Stomach (tissue), 8 donors: ENCODE measurements at regions not wholly inside any gene's neighbourhood (a gene's known extent, or its start where the extent isn't known, plus 50 kb on each side); places are given as distances from the start of the nearest gene placed in this dataset.

Source experiments
- DNase-seq, 2 donors: peaks; one replicate each; pipeline versions ENCODE4 v3.0.0 to v3.0.0-alpha.2; 2013 to 2019
- H3K27ac ChIP-seq, 5 donors: fragments of 200-600 bp in 4 of 5; sonication (generic) in 4 of 5; one replicate each; pipeline ENCODE4 v1.5.1; 2013 to 2019; ENCODE audit warnings: mild to moderate bottlenecking in 1 of 5, moderate library complexity in 1 of 5
- H3K27me3 ChIP-seq, 3 donors: fragments of 200-600 bp; sonication (generic); one replicate each; pipeline ENCODE4 v1.5.1; 2017 to 2019; ENCODE audit warnings: mixed run types in 1 of 3
- H3K36me3 ChIP-seq, 4 donors: fragments of 200-600 bp; sonication (generic); 1 replicate in 3 of 4; 2 replicates in 1 of 4; pipeline ENCODE4 v1.5.1; 2016 to 2019
- H3K4me1 ChIP-seq, 4 donors: fragments of 200-600 bp; sonication (generic); one replicate each; pipeline ENCODE4 v1.5.1; 2016 to 2019
- H3K4me3 ChIP-seq, 4 donors: fragments of 200-600 bp; sonication (generic) in 3 of 4; one replicate each; pipeline ENCODE4 v1.5.1; 2016 to 2019; ENCODE audit warnings: mild to moderate bottlenecking in 1 of 4
- H3K9me3 ChIP-seq, 4 donors: fragments of 200-600 bp; sonication (generic); one replicate each; pipeline ENCODE4 v1.5.1; 2016 to 2019
- EP300 ChIP-seq: sonication (generic); formaldehyde crosslinking; IDR thresholded peaks from one replicate; pipeline ENCODE4 v1.6.1; 2017; ENCODE audit warnings: antibody characterized with exemption
- POLR2A ChIP-seq, 4 donors: fragments of 450-650 bp; IDR thresholded peaks; one replicate each; pipeline ENCODE4 v1.6.1; 2016; ENCODE audit warnings: antibody characterized with exemption in 4 of 4, control low read depth in 2 of 4, mild to moderate bottlenecking in 1 of 4, moderate library complexity in 1 of 4
- POLR2AphosphoS5 ChIP-seq, 3 donors: sonication (generic); formaldehyde crosslinking; IDR thresholded peaks; one replicate each; pipeline ENCODE4 v1.6.1; 2016; ENCODE audit warnings: antibody characterized with exemption in 3 of 3
- WGBS, 5 donors: extraction: QIAGEN DNeasy Blood & Tissue Kit in 3 of 5; methylation state at CpG; one replicate each; pipeline versions ENCODE4 v1.1.5 to v1.1.7; 2013 to 2018; 5-methylcytosine and 5-hydroxymethylcytosine counted together
- intact Hi-C: fragments of 100-400 bp; cut with DNase I; formaldehyde crosslinking; loops from one replicate; pipeline ENCODE4 v1.15.1; 2023; ENCODE audit warnings: low total_unique reads
- TF ChIP-seq, protein P1 (sequence below), 7 experiments: fragments of 450-650 bp in 4 of 7; fragments of 200-600 bp in 3 of 7; sonication (generic) in 3 of 7; IDR thresholded peaks; one replicate each; pipeline ENCODE4 v1.5.1; 2016 to 2019; ENCODE audit warnings: antibody characterized with exemption in 7 of 7, control low read depth in 2 of 7, mild to moderate bottlenecking in 1 of 7
- donor health status: healthy with polysubstance abuse.
- donor health status: Bipolar disorder and iron deficiency.
- donor health status: healthy.

DNA sequence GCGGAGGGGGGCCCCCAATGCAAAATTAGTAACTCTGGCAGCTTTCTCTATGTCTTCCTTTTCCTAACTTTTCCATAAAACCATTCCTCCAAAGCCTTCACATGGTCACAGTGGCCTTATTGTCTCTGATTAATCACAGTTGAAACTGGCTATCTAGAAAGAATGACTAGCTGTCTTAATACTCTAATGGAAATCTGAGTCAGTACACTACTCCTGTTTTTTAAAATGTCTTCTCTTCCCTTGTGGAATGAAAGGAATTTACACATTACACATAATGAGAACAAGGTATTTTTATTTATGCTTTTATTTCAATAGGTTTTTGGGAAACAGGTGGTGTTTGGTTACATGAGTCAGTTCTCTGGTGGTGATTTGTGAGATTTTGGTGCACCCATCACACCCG lies 66.3 kb upstream of the PUDP start:
- Histone ChIP-seq H3K4me3 (no peak overlapping the region), H3K27me3 (no peaks in the 10 kb centered on the region), H3K27ac (no peak overlapping the region), H3K4me1 (no peaks in the 10 kb centered on the region), H3K36me3 (no peaks in the 10 kb centered on the region), H3K9me3 (no peaks in the 10 kb centered on the region)
- no peak for DNase-seq
- TF ChIP-seq, protein P1, sequence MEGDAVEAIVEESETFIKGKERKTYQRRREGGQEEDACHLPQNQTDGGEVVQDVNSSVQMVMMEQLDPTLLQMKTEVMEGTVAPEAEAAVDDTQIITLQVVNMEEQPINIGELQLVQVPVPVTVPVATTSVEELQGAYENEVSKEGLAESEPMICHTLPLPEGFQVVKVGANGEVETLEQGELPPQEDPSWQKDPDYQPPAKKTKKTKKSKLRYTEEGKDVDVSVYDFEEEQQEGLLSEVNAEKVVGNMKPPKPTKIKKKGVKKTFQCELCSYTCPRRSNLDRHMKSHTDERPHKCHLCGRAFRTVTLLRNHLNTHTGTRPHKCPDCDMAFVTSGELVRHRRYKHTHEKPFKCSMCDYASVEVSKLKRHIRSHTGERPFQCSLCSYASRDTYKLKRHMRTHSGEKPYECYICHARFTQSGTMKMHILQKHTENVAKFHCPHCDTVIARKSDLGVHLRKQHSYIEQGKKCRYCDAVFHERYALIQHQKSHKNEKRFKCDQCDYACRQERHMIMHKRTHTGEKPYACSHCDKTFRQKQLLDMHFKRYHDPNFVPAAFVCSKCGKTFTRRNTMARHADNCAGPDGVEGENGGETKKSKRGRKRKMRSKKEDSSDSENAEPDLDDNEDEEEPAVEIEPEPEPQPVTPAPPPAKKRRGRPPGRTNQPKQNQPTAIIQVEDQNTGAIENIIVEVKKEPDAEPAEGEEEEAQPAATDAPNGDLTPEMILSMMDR (IDR thresholded peaks at IDR 0.05), result no peak
- TF ChIP-seq EP300, result no peak
- TF ChIP-seq POLR2AphosphoS5 (IDR thresholded peaks at IDR 0.05), result no peak
- no peak for TF ChIP-seq POLR2A (IDR thresholded peaks at IDR 0.05)
- WGBS, 5 donors, result 78 to 93% (median 93%) methylated on average over 2 of the region's 2 CpGs
- intact Hi-C loops, result no loop called here

DNA sequence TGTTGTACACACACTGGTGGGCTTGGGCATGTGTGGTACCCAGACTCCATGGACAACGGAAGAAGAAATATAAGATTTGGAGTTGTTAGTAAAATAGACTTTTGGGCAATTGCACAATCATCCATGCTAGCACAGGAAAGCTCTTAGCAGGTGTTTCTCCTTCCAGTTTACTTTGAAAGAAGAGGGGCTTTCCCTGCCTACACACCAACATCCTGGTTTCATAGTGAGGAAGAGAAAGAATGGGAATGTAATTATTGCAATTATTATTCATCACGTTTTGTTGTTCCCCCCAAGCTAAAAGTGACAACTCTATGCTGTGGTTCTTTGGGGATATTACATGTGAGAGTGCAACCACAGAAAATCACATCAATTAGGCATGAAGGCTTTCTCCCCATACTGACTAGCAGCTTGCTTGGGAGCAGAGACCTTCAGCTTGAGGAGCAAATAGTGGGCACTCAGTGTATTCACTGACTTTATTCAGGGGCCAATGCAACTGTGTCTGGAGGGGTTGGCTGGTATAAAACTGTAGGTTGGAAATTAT lies 57.2 kb upstream of the PUDP start:
- Histone ChIP-seq H3K4me1 (no peaks in the 10 kb centered on the region), H3K9me3 (no peaks in the 10 kb centered on the region), H3K4me3 (no peak overlapping the region), H3K36me3 (no peaks in the 10 kb centered on the region), H3K27me3 (no peaks in the 10 kb centered on the region), H3K27ac (no peak overlapping the region)
- TF ChIP-seq EP300 (no peak), POLR2A (IDR thresholded peaks at IDR 0.05) (no peak), POLR2AphosphoS5 (IDR thresholded peaks at IDR 0.05) (no peak)
- TF ChIP-seq, protein P1 (IDR thresholded peaks at IDR 0.05), result no peak
- DNase-seq, result no peak
- 30 to 51% (median 48%) methylated on average over 2 of the region's 2 CpGs for WGBS, 5 donors
- intact Hi-C loops, result no loop called here

DNA sequence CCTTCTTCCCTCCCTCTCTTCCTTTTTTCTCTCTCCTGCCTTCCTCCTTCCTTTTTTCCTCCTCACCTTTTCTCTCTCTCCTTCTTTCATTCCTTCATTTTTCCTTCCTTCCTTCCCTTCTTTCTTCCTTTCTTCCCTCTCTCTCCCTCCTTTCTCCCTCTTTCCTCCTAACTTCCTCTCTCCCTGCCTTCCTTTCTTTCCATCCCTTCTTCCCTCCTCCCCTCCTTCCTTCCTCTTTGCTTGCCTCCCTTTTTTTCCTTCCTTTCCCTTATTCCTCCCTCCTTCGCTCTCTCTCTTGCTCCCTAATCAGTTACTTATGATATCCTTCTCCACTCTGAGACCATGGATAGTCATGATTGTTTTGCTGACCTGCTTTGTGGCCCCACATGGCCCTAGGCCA lies 56.7 kb upstream of the PUDP start:
- TF ChIP-seq POLR2AphosphoS5 (IDR thresholded peaks at IDR 0.05) (no peak), POLR2A (IDR thresholded peaks at IDR 0.05) (no peak), EP300 (no peak)
- TF ChIP-seq, protein P1 (IDR thresholded peaks at IDR 0.05), result no peak
- H3K36me3 ChIP-seq, result no peaks in the 10 kb centered on the region

DNA sequence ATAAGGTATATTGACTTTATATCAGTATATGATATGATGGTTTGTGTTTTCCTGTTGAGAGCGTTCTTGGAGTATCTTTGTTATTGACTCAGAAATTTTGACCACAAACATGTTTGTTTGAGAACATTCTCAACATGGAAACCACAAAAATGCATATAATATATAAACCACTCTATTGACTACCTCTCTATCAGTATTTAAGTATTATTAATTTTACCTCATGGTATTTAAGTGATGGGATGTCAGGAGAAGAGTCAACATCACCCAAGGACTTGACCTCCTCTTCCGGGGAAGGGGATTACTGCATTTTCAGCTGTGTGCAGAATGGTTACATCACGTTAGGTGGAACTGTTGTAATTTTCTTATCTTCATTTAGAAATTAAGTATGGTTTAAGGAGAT lies 54.3 kb upstream of the PUDP start:
- no peak for DNase-seq
- Histone ChIP-seq H3K27me3 (no peaks in the 10 kb centered on the region), H3K36me3 (no peaks in the 10 kb centered on the region), H3K4me1 (no peaks in the 10 kb centered on the region), H3K27ac (no peak overlapping the region), H3K4me3 (no peak overlapping the region), H3K9me3 (no peaks in the 10 kb centered on the region)
- no peak for TF ChIP-seq POLR2A (IDR thresholded peaks at IDR 0.05)
- no peak for TF ChIP-seq EP300
- no peak for TF ChIP-seq POLR2AphosphoS5 (IDR thresholded peaks at IDR 0.05)
- TF ChIP-seq, protein P1 (IDR thresholded peaks at IDR 0.05), result no peak
- intact Hi-C loops, result no loop called here
- WGBS, 5 donors, result 82 to 86% (median 85%) methylated on average over 3 of the region's 3 CpGs

More for the DNA sequence above, 56.7 kb upstream of the PUDP start:
- H3K9me3 ChIP-seq, result no peaks in the 10 kb centered on the region
- DNase-seq, result no peak
- H3K27me3 ChIP-seq, result no peaks in the 10 kb centered on the region
- H3K4me1 ChIP-seq, result no peaks in the 10 kb centered on the region
- 92 to 100% (median 95%) methylated on average over 1 of the region's 1 CpG; no CpG with 5 or more reads in 1 of the 5 donors for WGBS, 5 donors
- H3K4me3 ChIP-seq, result no peak overlapping the region
- no peak overlapping the region for H3K27ac ChIP-seq
- intact Hi-C loops, result no loop called here
